CD4-positive, alpha-beta T cell treated with Interleukin-15 for 4 hours (primary cell): ENCODE measurements at regions not wholly inside any gene's neighbourhood (a gene's known extent, or its start where the extent isn't known, plus 50 kb on each side); places are given as distances from the start of the nearest gene placed in this dataset.

ENCODE experiments used
- DNase-seq: peaks from one replicate; pipeline ENCODE4 v3.0.0-alpha.2; 2020; ENCODE audit warnings: low spot score

- DNase-seq, result no peak
These were observed 100.0 kb upstream of the IQSEC1 start for GRCh38 chr3:13173186-13173585.

- DNase-seq, result no peak
These were observed 99.4 kb upstream of the IQSEC1 start for GRCh38 chr3:13172644-13173013.

- DNase-seq, result no peak
These were observed 98.7 kb upstream of the IQSEC1 start for GRCh38 chr3:13171704-13172643.

GRCh38 chr3:13170317-13170716, 97.1 kb upstream of the IQSEC1 start:
- no peak for DNase-seq

- DNase-seq, result no peak
These were observed 95.2 kb upstream of the IQSEC1 start for GRCh38 chr3:13168391-13168790.

- DNase-seq, result no peak
These were observed 94.6 kb upstream of the IQSEC1 start for GRCh38 chr3:13167829-13168228.

GRCh38 chr3:13167064-13167743, 94.0 kb upstream of the IQSEC1 start:
- no peak for DNase-seq

GRCh38 chr3:13166243-13167063, 93.2 kb upstream of the IQSEC1 start:
- DNase-seq, result no peak

- DNase-seq, result no peak
These were observed 92.3 kb upstream of the IQSEC1 start for GRCh38 chr3:13165576-13165975.

- no peak for DNase-seq
These were observed 91.8 kb upstream of the IQSEC1 start for GRCh38 chr3:13164893-13165492.

GRCh38 chr3:13163848-13164382, 90.7 kb upstream of the IQSEC1 start:
- DNase-seq, result no peak

GRCh38 chr3:13162549-13163320, 89.5 kb upstream of the IQSEC1 start:
- no peak for DNase-seq

GRCh38 chr3:13161771-13162535, 88.7 kb upstream of the IQSEC1 start:
- no peak for DNase-seq

GRCh38 chr3:13161021-13161759, 88.0 kb upstream of the IQSEC1 start:
- no peak for DNase-seq

GRCh38 chr3:13160619-13161018, 87.4 kb upstream of the IQSEC1 start:
- no peak for DNase-seq

GRCh38 chr3:13159890-13160289, 86.7 kb upstream of the IQSEC1 start:
- no peak for DNase-seq

- no peak for DNase-seq
These were observed 85.6 kb upstream of the IQSEC1 start for GRCh38 chr3:13158871-13159270.

- DNase-seq, result no peak
These were observed 85.2 kb upstream of the IQSEC1 start for GRCh38 chr3:13158408-13158807.

- DNase-seq, result no peak
These were observed 84.8 kb upstream of the IQSEC1 start for GRCh38 chr3:13157986-13158385.
